Astrocyte of the cerebellum (primary cell): ENCODE measurements at regions not wholly inside any gene's neighbourhood (a gene's known extent, or its start where the extent isn't known, plus 50 kb on each side); places are given as distances from the start of the nearest gene placed in this dataset.

Experiments
- DNase-seq: peaks from one replicate; pipeline ENCODE4 v3.0.0-alpha.2; 2011; ENCODE audit warnings: low read depth
- H3K4me3 ChIP-seq: 2 replicates; pipeline ENCODE4 v1.5.1; 2011; ENCODE audit warnings: mild to moderate bottlenecking, low read depth, low read length, moderate library complexity
- CTCF ChIP-seq: IDR thresholded peaks from 2 replicates; pipeline ENCODE4 v1.5.1; 2012; ENCODE audit warnings: low read length, low read depth, moderate library complexity, mild to moderate bottlenecking; ENCODE audit errors: missing control alignments
- in situ Hi-C: cut with HindIII; loops from 2 replicates; pipeline ENCODE4 v1.10.0; 2017; ENCODE audit warnings: low sequenced_read_pairs

DNA sequence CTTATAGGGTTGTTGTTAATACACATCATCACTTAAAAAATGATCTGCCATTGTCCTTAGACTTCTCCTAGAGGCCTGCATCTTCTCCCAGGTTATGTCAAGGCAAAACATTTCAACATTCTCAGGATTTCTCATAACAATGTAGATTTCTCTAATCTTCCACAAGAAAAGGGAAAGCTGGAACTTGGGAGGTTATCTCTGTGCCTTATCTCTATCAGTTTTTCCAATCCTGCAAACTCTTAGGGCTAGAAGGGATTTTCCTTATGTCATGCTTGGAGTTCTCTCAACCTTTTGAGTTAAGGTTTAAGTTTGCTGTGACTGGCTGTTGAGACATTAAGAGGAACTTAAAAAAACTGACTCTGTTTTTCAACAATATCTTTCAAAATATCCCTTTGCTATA lies 300.6 kb upstream of the TFPI start:
- H3K4me3 ChIP-seq: no peak overlapping the region
- in situ Hi-C loops: no loop called here
- no peak for DNase-seq
- no peak for TF ChIP-seq CTCF

- DNase-seq: no peak
- TF ChIP-seq CTCF: no peak
- no peak overlapping the region for H3K4me3 ChIP-seq
- in situ Hi-C loops: no loop called here
Observed at GRCh38 chr2:187855689-187856088, 301.5 kb upstream of the TFPI start.

DNA sequence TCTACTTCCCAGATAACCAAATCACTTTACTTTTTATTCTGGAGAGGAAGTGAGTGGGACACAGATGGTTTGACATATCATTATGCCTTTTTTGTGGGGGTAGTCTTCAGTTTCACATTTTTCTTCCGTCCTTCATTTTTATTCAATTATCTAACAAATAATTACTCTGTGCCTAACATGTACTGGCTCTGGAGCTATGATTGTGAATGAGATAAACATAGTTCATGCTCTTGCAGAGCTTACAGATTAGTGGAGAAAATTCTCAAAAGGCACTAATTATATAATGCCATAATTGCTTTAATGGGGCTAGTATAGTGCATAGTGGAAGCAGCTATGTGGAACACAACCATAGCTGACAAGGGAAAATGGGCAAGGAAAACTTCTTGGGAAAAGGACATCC lies 303.6 kb upstream of the TFPI start:
- TF ChIP-seq CTCF: no peak
- H3K4me3 ChIP-seq: no peak overlapping the region
- no peak for DNase-seq
- in situ Hi-C loops: no loop called here

GRCh38 chr2:187862715-187863114 lies 308.5 kb upstream of the TFPI start:
- in situ Hi-C loops: no loop called here
- no peak for TF ChIP-seq CTCF
- DNase-seq: no peak
- no peak overlapping the region for H3K4me3 ChIP-seq

DNA sequence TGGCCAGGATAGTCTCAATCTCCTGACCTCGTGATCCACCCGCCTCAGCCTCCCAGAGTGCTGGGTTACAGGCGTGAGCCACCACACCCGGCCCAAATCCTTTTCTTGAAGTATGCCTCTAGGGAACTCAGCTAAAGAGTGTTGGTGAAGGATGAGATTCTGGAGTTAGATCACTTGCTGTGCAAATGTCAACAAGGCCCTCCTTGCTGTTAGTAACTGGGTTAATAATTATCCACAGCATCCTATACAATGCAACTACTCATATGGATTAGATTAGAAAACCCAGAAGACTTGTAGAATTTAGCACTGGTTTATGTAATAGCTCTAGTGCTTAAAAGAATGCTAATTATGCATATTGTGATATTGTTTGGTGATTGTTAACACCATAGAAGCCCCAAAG lies 310.8 kb upstream of the TFPI start:
- TF ChIP-seq CTCF: no peak
- no peak overlapping the region for H3K4me3 ChIP-seq
- DNase-seq: no peak
- in situ Hi-C loops: no loop called here

DNA sequence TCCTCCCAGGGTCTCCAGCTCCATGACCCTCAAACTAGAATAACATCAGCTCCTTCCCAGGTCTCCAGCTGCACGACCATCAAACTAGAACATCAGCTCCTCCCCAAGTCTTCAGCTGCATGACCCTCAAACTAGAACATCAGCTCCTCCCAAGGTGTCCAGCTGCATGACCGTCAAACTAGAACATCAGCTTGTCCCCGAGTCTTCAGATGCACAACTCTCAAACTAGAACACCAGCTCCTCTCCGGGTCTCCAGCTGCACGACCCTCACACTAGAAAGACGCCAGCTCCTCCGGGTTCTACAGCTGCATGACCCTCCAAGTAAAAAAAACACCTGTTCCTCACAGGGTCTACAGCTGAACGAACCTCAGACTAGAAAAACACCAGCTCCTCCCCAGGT lies 312.9 kb upstream of the TFPI start:
- TF ChIP-seq CTCF: no peak
- in situ Hi-C loops: no loop called here
- no peak for DNase-seq
- no peak overlapping the region for H3K4me3 ChIP-seq

- H3K4me3 ChIP-seq: no peak overlapping the region
- DNase-seq: no peak
- in situ Hi-C loops: no loop called here
- TF ChIP-seq CTCF: no peak
Observed at GRCh38 chr2:187869195-187869594, 315.0 kb upstream of the TFPI start.
